ENCODE measurements at regions not wholly inside any gene's neighbourhood (a gene's known extent, or its start where the extent isn't known, plus 50 kb on each side); places are given as distances from the start of the nearest gene placed in this dataset.

DNA sequence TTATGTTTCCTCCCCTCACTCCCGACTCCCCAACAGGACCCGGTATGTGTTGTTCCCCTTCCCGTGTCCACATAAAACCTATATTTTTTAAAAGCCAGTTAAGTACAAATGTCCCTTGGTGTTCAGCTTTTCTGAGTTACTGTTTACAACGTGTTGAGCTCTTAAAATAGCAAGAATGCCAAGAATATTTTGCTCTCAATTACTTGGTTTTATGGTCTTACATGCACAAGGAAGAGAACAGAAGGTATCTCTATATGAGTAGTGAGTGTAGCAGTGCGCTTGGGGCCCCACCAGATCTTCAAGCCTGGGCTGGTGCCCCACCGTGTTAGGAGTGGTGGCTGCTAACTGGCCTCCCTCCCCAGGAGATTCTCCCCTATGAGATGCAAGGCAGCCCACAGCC, 75.3 kb downstream of the RIN2 start:
- no peak overlapping the region for H3K27ac ChIP-seq
- TF ChIP-seq CTCF (conservative IDR thresholded peaks at IDR 0.05) = no peak
- no peak for TF ChIP-seq ZFX (IDR thresholded peaks at IDR 0.05)

GRCh38 chr20:19834287-19834686, 76.2 kb downstream of the RIN2 start:
- no peak overlapping the region for H3K27ac ChIP-seq
- TF ChIP-seq ZFX (IDR thresholded peaks at IDR 0.05) (no peak), CTCF (conservative IDR thresholded peaks at IDR 0.05) (no peak)

- TF ChIP-seq ZFX (IDR thresholded peaks at IDR 0.05) = no peak
- TF ChIP-seq CTCF (conservative IDR thresholded peaks at IDR 0.05) = no peak
Measured at GRCh38 chr20:19834783-19835182, 76.7 kb downstream of the RIN2 start.

GRCh38 chr20:19835533-19836222, 77.6 kb downstream of the RIN2 start:
- TF ChIP-seq CTCF (conservative IDR thresholded peaks at IDR 0.05) = no peak
- TF ChIP-seq ZFX (IDR thresholded peaks at IDR 0.05) = no peak
- no peak overlapping the region for H3K27ac ChIP-seq

More at GRCh38 chr20:19834783-19835182, 76.7 kb downstream of the RIN2 start:
- no peak overlapping the region for H3K27ac ChIP-seq

- no peak for TF ChIP-seq ZFX (IDR thresholded peaks at IDR 0.05)
- TF ChIP-seq CTCF (conservative IDR thresholded peaks at IDR 0.05) = no peak
- H3K27ac ChIP-seq = no peak overlapping the region
Measured at GRCh38 chr20:19838468-19838867, 80.4 kb downstream of the RIN2 start.

DNA sequence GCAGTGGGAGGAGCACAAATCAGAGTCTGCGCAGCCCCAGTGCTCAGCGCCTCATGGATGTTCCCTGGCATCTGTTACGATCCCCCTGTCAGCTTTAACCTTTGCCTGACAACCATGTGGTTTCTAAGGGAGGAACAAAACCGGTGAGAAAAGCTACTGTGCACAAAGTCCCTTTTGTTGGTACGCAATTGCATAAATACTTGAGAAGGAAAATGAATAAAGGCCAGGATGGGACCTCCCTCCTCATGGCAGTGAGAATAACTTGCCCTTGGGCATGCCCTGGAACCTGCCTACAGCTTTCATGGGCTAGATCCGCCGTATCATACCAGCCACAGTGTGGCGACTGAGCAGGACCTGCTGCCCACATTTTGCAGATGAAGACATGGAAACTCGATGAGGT, 81.0 kb downstream of the RIN2 start:
- TF ChIP-seq ZFX (IDR thresholded peaks at IDR 0.05) (no peak), CTCF (conservative IDR thresholded peaks at IDR 0.05) (no peak)
- H3K27ac ChIP-seq = no peak overlapping the region

GRCh38 chr20:19840111-19840710, 82.2 kb downstream of the RIN2 start:
- no peak overlapping the region for H3K27ac ChIP-seq
- TF ChIP-seq ZFX (IDR thresholded peaks at IDR 0.05) (no peak), CTCF (conservative IDR thresholded peaks at IDR 0.05) (no peak)
